ENCODE measurements at regions not wholly inside any gene's neighbourhood (a gene's known extent, or its start where the extent isn't known, plus 50 kb on each side); places are given as distances from the start of the nearest gene placed in this dataset.

GRCh38 chr21:36603221-36603620 lies 95.7 kb upstream of the SIM2 start:
- Mint-ChIP-seq H3K27me3 (ENCODE audit: low read depth in 2 of 2) (peaks cover 9 to 20% of the 10 kb centered on the region in 2 donors), H3K4me1 (no peaks in the 10 kb centered on the region), H3K4me3 (no peak overlapping the region), H3K27ac (no peak overlapping the region), H3K9me3 (no peaks in the 10 kb centered on the region), H3K36me3 (no peaks in the 10 kb centered on the region)
- DNase-seq, result peak in 1 of 2 donors; percentile 68
- TF ChIP-seq CTCF (IDR thresholded peaks at IDR 0.05), result no peak
- H3K4me1 ChIP-seq (ENCODE audit: control insufficient read depth, insufficient read depth, low read length), result no peaks in the 10 kb centered on the region
- no peaks in the 10 kb centered on the region for H3K9me3 ChIP-seq (ENCODE audit: control insufficient read depth, insufficient read depth, low read length)
- intact Hi-C loops (cut with micrococcal nuclease), result no loop called here
- 18% methylated on average over 2 of the region's 2 CpGs for WGBS (ENCODE audit: insufficient coverage)
- no peaks in the 10 kb centered on the region for H3K27me3 ChIP-seq (ENCODE audit: control insufficient read depth, insufficient read depth, low read length)
- H3K27ac ChIP-seq (ENCODE audit: low read length), result no peak overlapping the region
- ATAC-seq, result no peak
- no peaks in the 10 kb centered on the region for H3K36me3 ChIP-seq (ENCODE audit: control insufficient read depth, insufficient read depth, low read length)
- no peak overlapping the region for H3K4me3 ChIP-seq (ENCODE audit: low read length)

- Histone ChIP-seq H3K27ac (ENCODE audit: low read length) (no peak overlapping the region), H3K36me3 (ENCODE audit: control insufficient read depth, insufficient read depth, low read length) (no peaks in the 10 kb centered on the region), H3K4me1 (ENCODE audit: control insufficient read depth, insufficient read depth, low read length) (no peaks in the 10 kb centered on the region), H3K27me3 (ENCODE audit: control insufficient read depth, insufficient read depth, low read length) (no peaks in the 10 kb centered on the region), H3K4me3 (ENCODE audit: low read length) (no peak overlapping the region), H3K9me3 (ENCODE audit: control insufficient read depth, insufficient read depth, low read length) (no peaks in the 10 kb centered on the region)
- Mint-ChIP-seq H3K36me3 (no peaks in the 10 kb centered on the region), H3K4me1 (no peaks in the 10 kb centered on the region), H3K27me3 (ENCODE audit: low read depth in 2 of 2) (peaks cover under 1 to 8% of the 10 kb centered on the region in 2 donors), H3K4me3 (no peak overlapping the region), H3K27ac (no peak overlapping the region), H3K9me3 (no peaks in the 10 kb centered on the region)
- TF ChIP-seq CTCF (IDR thresholded peaks at IDR 0.05), result no peak
- 83% methylated on average over 8 of the region's 8 CpGs for WGBS (ENCODE audit: insufficient coverage)
- no peak for ATAC-seq
- no peak for DNase-seq
- intact Hi-C loops (cut with micrococcal nuclease), result no loop called here
Observed at GRCh38 chr21:36605426-36605825, 93.5 kb upstream of the SIM2 start.

- H3K4me1 ChIP-seq (ENCODE audit: control insufficient read depth, insufficient read depth, low read length), result no peaks in the 10 kb centered on the region
- ATAC-seq, result no peak
Observed at GRCh38 chr21:36606287-36606982, 92.5 kb upstream of the SIM2 start.

More at GRCh38 chr21:36606287-36606982, 92.5 kb upstream of the SIM2 start:
- no peak for DNase-seq
- no peaks in the 10 kb centered on the region for H3K9me3 ChIP-seq (ENCODE audit: control insufficient read depth, insufficient read depth, low read length)
- peaks cover 10 to 13% of the 10 kb centered on the region in 2 donors for H3K27me3 Mint-ChIP-seq (ENCODE audit: low read depth in 2 of 2)
- TF ChIP-seq CTCF (IDR thresholded peaks at IDR 0.05), result no peak
- no peaks in the 10 kb centered on the region for H3K9me3 Mint-ChIP-seq
- H3K27me3 ChIP-seq (ENCODE audit: control insufficient read depth, insufficient read depth, low read length), result no peaks in the 10 kb centered on the region
- H3K36me3 Mint-ChIP-seq, result no peaks in the 10 kb centered on the region
- H3K27ac ChIP-seq (ENCODE audit: low read length), result no peak overlapping the region
- H3K4me3 ChIP-seq (ENCODE audit: low read length), result no peak overlapping the region
- H3K4me3 Mint-ChIP-seq, result no peak overlapping the region
- H3K4me1 Mint-ChIP-seq, result no peaks in the 10 kb centered on the region
- WGBS (ENCODE audit: insufficient coverage), result 81% methylated on average over 19 of the region's 19 CpGs
- no peaks in the 10 kb centered on the region for H3K36me3 ChIP-seq (ENCODE audit: control insufficient read depth, insufficient read depth, low read length)
- intact Hi-C loops (cut with micrococcal nuclease), result no loop called here
- H3K27ac Mint-ChIP-seq, result no peak overlapping the region
